ENCODE measurements at regions not wholly inside any gene's neighbourhood (a gene's known extent, or its start where the extent isn't known, plus 50 kb on each side); places are given as distances from the start of the nearest gene placed in this dataset.

GRCh38 chr7:52473756-52474155 lies 561.7 kb upstream of the POM121L12 start:
- DNase-seq, result no peak

- DNase-seq, result no peak
Observed at GRCh38 chr7:52472006-52472620, 563.3 kb upstream of the POM121L12 start.

GRCh38 chr7:52465216-52465615 lies 570.2 kb upstream of the POM121L12 start:
- DNase-seq, result no peak

- DNase-seq, result no peak
Observed at GRCh38 chr7:52463341-52463740, 572.1 kb upstream of the POM121L12 start.

GRCh38 chr7:52462474-52462873 lies 573.0 kb upstream of the POM121L12 start:
- DNase-seq, result no peak

GRCh38 chr7:52455571-52455970 lies 579.9 kb upstream of the POM121L12 start:
- DNase-seq, result no peak

GRCh38 chr7:52450816-52451215 lies 584.6 kb upstream of the POM121L12 start:
- DNase-seq, result no peak

GRCh38 chr7:52447581-52448180 lies 587.8 kb upstream of the POM121L12 start:
- no peak for DNase-seq

GRCh38 chr7:52436278-52436677 lies 599.2 kb upstream of the POM121L12 start:
- DNase-seq, result no peak

GRCh38 chr7:52431082-52431815 lies 604.2 kb upstream of the POM121L12 start:
- no peak for DNase-seq

GRCh38 chr7:52423251-52423650 lies 612.2 kb upstream of the POM121L12 start:
- DNase-seq, result no peak

- DNase-seq, result no peak
Observed at GRCh38 chr7:52413051-52413450, 622.4 kb upstream of the POM121L12 start.

GRCh38 chr7:52410032-52410431 lies 625.4 kb upstream of the POM121L12 start:
- DNase-seq, result no peak

GRCh38 chr7:52406808-52407207 lies 628.6 kb upstream of the POM121L12 start:
- DNase-seq, result no peak

- DNase-seq, result no peak
Observed at GRCh38 chr7:52382731-52383130, 652.7 kb upstream of the POM121L12 start.

- no peak for DNase-seq
Observed at GRCh38 chr7:52369922-52370321, 665.5 kb upstream of the POM121L12 start.

- no peak for DNase-seq
Observed at GRCh38 chr7:52365349-52365748, 670.1 kb upstream of the POM121L12 start.

GRCh38 chr7:52362521-52362920 lies 672.9 kb upstream of the POM121L12 start:
- DNase-seq, result no peak

- DNase-seq, result no peak
Observed at GRCh38 chr7:52360541-52360940, 674.9 kb upstream of the POM121L12 start.

- no peak for DNase-seq
Observed at GRCh38 chr7:52355053-52355452, 680.4 kb upstream of the POM121L12 start.

GRCh38 chr7:52352013-52352981 lies 683.1 kb upstream of the POM121L12 start:
- no peak for DNase-seq

GRCh38 chr7:52344015-52344414 lies 691.4 kb upstream of the POM121L12 start:
- DNase-seq, result no peak

GRCh38 chr7:52340067-52340466 lies 695.4 kb upstream of the POM121L12 start:
- DNase-seq, result no peak

Measured in CD4-positive, alpha-beta T cell treated with Interferon alpha-2 for 1 hour (primary cell).